Stimulated activated CD8-positive, alpha-beta memory T cell treated with anti-CD3 and anti-CD28 coated beads, Interleukin-7, amount 100 ng/mL, for 4 hours (primary cell): ENCODE measurements at regions not wholly inside any gene's neighbourhood (a gene's known extent, or its start where the extent isn't known, plus 50 kb on each side); places are given as distances from the start of the nearest gene placed in this dataset.

Source experiments
- DNase-seq, 2 donors: peaks; one replicate each; pipeline ENCODE4 v3.0.0-alpha.2; 2020; ENCODE audit warnings: low read depth in 2 of 2

GRCh38 chr2:180061085-180061484, 54.0 kb upstream of the CWC22 start:
- no peak for DNase-seq

- DNase-seq, result no peak
These were observed 51.9 kb upstream of the CWC22 start for GRCh38 chr2:180058993-180059392.

- no peak for DNase-seq
These were observed 50.8 kb upstream of the CWC22 start for GRCh38 chr2:180057706-180058412.
